Endothelial cell of umbilical vein (primary cell): ENCODE measurements at regions not wholly inside any gene's neighbourhood (a gene's known extent, or its start where the extent isn't known, plus 50 kb on each side); places are given as distances from the start of the nearest gene placed in this dataset.

Source experiments
- CTCF ChIP-seq, 2 donors: IDR thresholded peaks; 1 replicate in 1 of 2; 2 replicates in 1 of 2; pipeline ENCODE4 v1.5.1; 2011; ENCODE audit warnings: low read length in 2 of 2, mild to moderate bottlenecking in 2 of 2, moderate library complexity in 2 of 2, control low read depth in 1 of 2, inconsistent platforms in 1 of 2, low read depth in 1 of 2; ENCODE audit not compliant: insufficient read depth in 1 of 2; ENCODE audit errors: extremely low read depth in 1 of 2
- EZH2 ChIP-seq: IDR thresholded peaks from 2 replicates; pipeline ENCODE4 v1.6.1; 2012; ENCODE audit warnings: borderline replicate concordance, low read depth, mild to moderate bottlenecking, moderate library complexity, low read length, inconsistent platforms; ENCODE audit not compliant: severe bottlenecking
- JUN ChIP-seq: IDR thresholded peaks from 2 replicates; pipeline ENCODE4 v1.6.1; 2011; ENCODE audit warnings: borderline replicate concordance, low read depth; ENCODE audit not compliant: insufficient read length, insufficient read depth
- MYC ChIP-seq: IDR thresholded peaks from one replicate; pipeline ENCODE4 v1.6.1; 2011; ENCODE audit warnings: mild to moderate bottlenecking, low read depth, low read length
- POLR2A ChIP-seq: IDR thresholded peaks from 2 replicates; pipeline ENCODE4 v1.6.1; 2012; ENCODE audit warnings: low read depth, mild to moderate bottlenecking, control low read depth, low read length
- POLR2AphosphoS5 ChIP-seq: IDR thresholded peaks from 2 replicates; pipeline ENCODE4 v1.6.1; 2012; ENCODE audit warnings: low read depth, mild to moderate bottlenecking, control low read depth, low read length, moderate library complexity; ENCODE audit not compliant: insufficient read depth

GRCh38 chr2:60216452-60216995 lies 336.9 kb downstream of the BCL11A start:
- TF ChIP-seq EZH2 (no peak), POLR2A (no peak), POLR2AphosphoS5 (no peak), CTCF (IDR thresholded peaks at IDR 0.05; ENCODE audit: extremely low read depth in 1 of 2, insufficient read depth in 1 of 2, low read depth in 1 of 2, low read length in 2 of 2) (no peak), MYC (no peak), JUN (no peak)
